ENCODE measurements at regions not wholly inside any gene's neighbourhood (a gene's known extent, or its start where the extent isn't known, plus 50 kb on each side); places are given as distances from the start of the nearest gene placed in this dataset.

GRCh38 chr11:70819022-70819421 is 420.7 kb downstream of the CTTN start:
- Histone ChIP-seq H3K9ac (ENCODE audit: low read depth, low read length) (no peak overlapping the region), H3K4me3 (ENCODE audit: low read depth, low read length) (no peak overlapping the region), H3K9me3 (ENCODE audit: control insufficient read depth, insufficient read depth, low read length) (no peaks in the 10 kb centered on the region), H3K27me3 (ENCODE audit: control insufficient read depth, insufficient read depth, low read length) (no peaks in the 10 kb centered on the region), H3K36me3 (ENCODE audit: control insufficient read depth, insufficient read depth, low read length) (peaks cover 7% of the 10 kb centered on the region), H3K4me1 (ENCODE audit: control insufficient read depth, insufficient read depth, low read length) (no peaks in the 10 kb centered on the region)

GRCh38 chr11:70820311-70820710 is 422.0 kb downstream of the CTTN start:
- Histone ChIP-seq H3K9me3 (ENCODE audit: control insufficient read depth, insufficient read depth, low read length) (no peaks in the 10 kb centered on the region), H3K27me3 (ENCODE audit: control insufficient read depth, insufficient read depth, low read length) (no peaks in the 10 kb centered on the region), H3K4me3 (ENCODE audit: low read depth, low read length) (no peak overlapping the region), H3K36me3 (ENCODE audit: control insufficient read depth, insufficient read depth, low read length) (peaks cover 7% of the 10 kb centered on the region), H3K4me1 (ENCODE audit: control insufficient read depth, insufficient read depth, low read length) (no peaks in the 10 kb centered on the region), H3K9ac (ENCODE audit: low read depth, low read length) (no peak overlapping the region)

- Histone ChIP-seq H3K9ac (ENCODE audit: low read depth, low read length) (no peak overlapping the region), H3K9me3 (ENCODE audit: control insufficient read depth, insufficient read depth, low read length) (no peaks in the 10 kb centered on the region), H3K27me3 (ENCODE audit: control insufficient read depth, insufficient read depth, low read length) (no peaks in the 10 kb centered on the region), H3K4me3 (ENCODE audit: low read depth, low read length) (no peak overlapping the region), H3K4me1 (ENCODE audit: control insufficient read depth, insufficient read depth, low read length) (no peaks in the 10 kb centered on the region), H3K36me3 (ENCODE audit: control insufficient read depth, insufficient read depth, low read length) (peaks cover 7% of the 10 kb centered on the region)
These were observed 422.4 kb downstream of the CTTN start for GRCh38 chr11:70820712-70821111.

- no peak overlapping the region for H3K9ac ChIP-seq (ENCODE audit: low read depth, low read length)
- H3K9me3 ChIP-seq (ENCODE audit: control insufficient read depth, insufficient read depth, low read length): no peaks in the 10 kb centered on the region
- no peaks in the 10 kb centered on the region for H3K4me1 ChIP-seq (ENCODE audit: control insufficient read depth, insufficient read depth, low read length)
- no peak overlapping the region for H3K4me3 ChIP-seq (ENCODE audit: low read depth, low read length)
- peaks cover 3% of the 10 kb centered on the region for H3K36me3 ChIP-seq (ENCODE audit: control insufficient read depth, insufficient read depth, low read length)
- H3K27me3 ChIP-seq (ENCODE audit: control insufficient read depth, insufficient read depth, low read length): no peaks in the 10 kb centered on the region
These were observed 425.4 kb downstream of the CTTN start for GRCh38 chr11:70823771-70824170.

- no peak overlapping the region for H3K4me3 ChIP-seq (ENCODE audit: low read depth, low read length)
- no peak overlapping the region for H3K9ac ChIP-seq (ENCODE audit: low read depth, low read length)
- peaks cover 3% of the 10 kb centered on the region for H3K36me3 ChIP-seq (ENCODE audit: control insufficient read depth, insufficient read depth, low read length)
- no peaks in the 10 kb centered on the region for H3K27me3 ChIP-seq (ENCODE audit: control insufficient read depth, insufficient read depth, low read length)
- no peaks in the 10 kb centered on the region for H3K9me3 ChIP-seq (ENCODE audit: control insufficient read depth, insufficient read depth, low read length)
- no peaks in the 10 kb centered on the region for H3K4me1 ChIP-seq (ENCODE audit: control insufficient read depth, insufficient read depth, low read length)
These were observed 426.4 kb downstream of the CTTN start for GRCh38 chr11:70824605-70825245.

GRCh38 chr11:70825893-70826540 is 426.4 kb downstream of the SHANK2 start:
- H3K9me3 ChIP-seq (ENCODE audit: control insufficient read depth, insufficient read depth, low read length): no peaks in the 10 kb centered on the region
- H3K4me3 ChIP-seq (ENCODE audit: low read depth, low read length): no peak overlapping the region
- H3K27me3 ChIP-seq (ENCODE audit: control insufficient read depth, insufficient read depth, low read length): no peaks in the 10 kb centered on the region
- H3K36me3 ChIP-seq (ENCODE audit: control insufficient read depth, insufficient read depth, low read length): no peaks in the 10 kb centered on the region
- no peaks in the 10 kb centered on the region for H3K4me1 ChIP-seq (ENCODE audit: control insufficient read depth, insufficient read depth, low read length)
- H3K9ac ChIP-seq (ENCODE audit: low read depth, low read length): no peak overlapping the region

- Histone ChIP-seq H3K4me3 (ENCODE audit: low read depth, low read length) (no peak overlapping the region), H3K27me3 (ENCODE audit: control insufficient read depth, insufficient read depth, low read length) (no peaks in the 10 kb centered on the region), H3K4me1 (ENCODE audit: control insufficient read depth, insufficient read depth, low read length) (no peaks in the 10 kb centered on the region), H3K9ac (ENCODE audit: low read depth, low read length) (no peak overlapping the region), H3K9me3 (ENCODE audit: control insufficient read depth, insufficient read depth, low read length) (no peaks in the 10 kb centered on the region), H3K36me3 (ENCODE audit: control insufficient read depth, insufficient read depth, low read length) (no peaks in the 10 kb centered on the region)
These were observed 425.6 kb downstream of the SHANK2 start for GRCh38 chr11:70826541-70827335.

- Histone ChIP-seq H3K9ac (ENCODE audit: low read depth, low read length) (no peak overlapping the region), H3K4me3 (ENCODE audit: low read depth, low read length) (no peak overlapping the region), H3K27me3 (ENCODE audit: control insufficient read depth, insufficient read depth, low read length) (no peaks in the 10 kb centered on the region), H3K4me1 (ENCODE audit: control insufficient read depth, insufficient read depth, low read length) (no peaks in the 10 kb centered on the region), H3K36me3 (ENCODE audit: control insufficient read depth, insufficient read depth, low read length) (peaks cover 3% of the 10 kb centered on the region), H3K9me3 (ENCODE audit: control insufficient read depth, insufficient read depth, low read length) (no peaks in the 10 kb centered on the region)
These were observed 423.7 kb downstream of the SHANK2 start for GRCh38 chr11:70828593-70829082.

- Histone ChIP-seq H3K9ac (ENCODE audit: low read depth, low read length) (no peak overlapping the region), H3K9me3 (ENCODE audit: control insufficient read depth, insufficient read depth, low read length) (no peaks in the 10 kb centered on the region), H3K36me3 (ENCODE audit: control insufficient read depth, insufficient read depth, low read length) (peaks cover 3% of the 10 kb centered on the region), H3K27me3 (ENCODE audit: control insufficient read depth, insufficient read depth, low read length) (no peaks in the 10 kb centered on the region), H3K4me3 (ENCODE audit: low read depth, low read length) (no peak overlapping the region), H3K4me1 (ENCODE audit: control insufficient read depth, insufficient read depth, low read length) (peaks cover under 1% of the 10 kb centered on the region)
These were observed 423.1 kb downstream of the SHANK2 start for GRCh38 chr11:70829134-70829885.

- Histone ChIP-seq H3K9ac (ENCODE audit: low read depth, low read length) (no peak overlapping the region), H3K27me3 (ENCODE audit: control insufficient read depth, insufficient read depth, low read length) (no peaks in the 10 kb centered on the region), H3K4me3 (ENCODE audit: low read depth, low read length) (no peak overlapping the region), H3K9me3 (ENCODE audit: control insufficient read depth, insufficient read depth, low read length) (no peaks in the 10 kb centered on the region), H3K36me3 (ENCODE audit: control insufficient read depth, insufficient read depth, low read length) (peaks cover 3% of the 10 kb centered on the region), H3K4me1 (ENCODE audit: control insufficient read depth, insufficient read depth, low read length) (peaks cover 3% of the 10 kb centered on the region)
These were observed 422.5 kb downstream of the SHANK2 start for GRCh38 chr11:70829886-70830272.

GRCh38 chr11:70833011-70833410 is 419.4 kb downstream of the SHANK2 start:
- Histone ChIP-seq H3K36me3 (ENCODE audit: control insufficient read depth, insufficient read depth, low read length) (peaks cover 3% of the 10 kb centered on the region), H3K9me3 (ENCODE audit: control insufficient read depth, insufficient read depth, low read length) (no peaks in the 10 kb centered on the region), H3K4me3 (ENCODE audit: low read depth, low read length) (no peak overlapping the region), H3K27me3 (ENCODE audit: control insufficient read depth, insufficient read depth, low read length) (no peaks in the 10 kb centered on the region), H3K4me1 (ENCODE audit: control insufficient read depth, insufficient read depth, low read length) (peaks cover 3% of the 10 kb centered on the region), H3K9ac (ENCODE audit: low read depth, low read length) (no peak overlapping the region)

Data from iPS-15b (cell line).